PFSK-1 (cell line): ENCODE measurements at regions not wholly inside any gene's neighbourhood (a gene's known extent, or its start where the extent isn't known, plus 50 kb on each side); places are given as distances from the start of the nearest gene placed in this dataset.

ENCODE experiments used
- FOXP2 ChIP-seq: optimal IDR thresholded peaks from 2 replicates; pipeline ENCODE3; 2011; ENCODE audit warnings: borderline replicate concordance, control low read depth, inconsistent platforms; ENCODE audit not compliant: insufficient read depth; ENCODE audit errors: extremely low read length, extremely low read depth
- POLR2AphosphoS5 ChIP-seq: IDR thresholded peaks from 2 replicates; pipeline ENCODE4 v1.6.1; 2012; ENCODE audit warnings: low read depth, mild to moderate bottlenecking, control low read depth, low read length, moderate library complexity
- REST ChIP-seq, 2 experiments: IDR thresholded peaks; 2 replicates each; pipeline versions ENCODE4 v1.6.1 to v1.8.0; 2011 to 2012; ENCODE audit warnings: low read depth in 2 of 2, low read length in 2 of 2, control low read depth in 1 of 2, inconsistent platforms in 1 of 2, mild to moderate bottlenecking in 1 of 2, moderate library complexity in 1 of 2; ENCODE audit not compliant: insufficient read depth in 1 of 2
- SIN3A ChIP-seq: IDR thresholded peaks from 2 replicates; pipeline ENCODE4 v1.6.1; 2012; ENCODE audit warnings: mild to moderate bottlenecking, low read length, moderate library complexity, borderline replicate concordance; ENCODE audit not compliant: insufficient read depth
- TAF1 ChIP-seq: IDR thresholded peaks from 2 replicates; pipeline ENCODE4 v1.6.1; 2012; ENCODE audit warnings: low read length, control low read depth, borderline replicate concordance; ENCODE audit not compliant: insufficient read depth

- TF ChIP-seq TAF1 (no peak), REST (IDR thresholded peaks at IDR 0.05; ENCODE audit: insufficient read depth in 1 of 2, low read depth in 2 of 2, low read length in 2 of 2) (no peak), FOXP2 (no peak), POLR2AphosphoS5 (no peak), SIN3A (no peak)
Measured at GRCh38 chr14:27049701-27050100, 451.9 kb upstream of the NOVA1 start.

GRCh38 chr14:27050208-27050607 lies 452.4 kb upstream of the NOVA1 start:
- no peak for TF ChIP-seq SIN3A
- TF ChIP-seq REST (IDR thresholded peaks at IDR 0.05; ENCODE audit: insufficient read depth in 1 of 2, low read depth in 2 of 2, low read length in 2 of 2) = no peak
- no peak for TF ChIP-seq FOXP2
- no peak for TF ChIP-seq TAF1
- TF ChIP-seq POLR2AphosphoS5 = no peak

GRCh38 chr14:27056586-27056985 lies 458.8 kb upstream of the NOVA1 start:
- TF ChIP-seq SIN3A (no peak), FOXP2 (no peak), TAF1 (no peak), POLR2AphosphoS5 (no peak), REST (IDR thresholded peaks at IDR 0.05; ENCODE audit: insufficient read depth in 1 of 2, low read depth in 2 of 2, low read length in 2 of 2) (no peak)

GRCh38 chr14:27061299-27061698 lies 463.5 kb upstream of the NOVA1 start:
- no peak for TF ChIP-seq TAF1
- TF ChIP-seq SIN3A = no peak
- no peak for TF ChIP-seq REST (IDR thresholded peaks at IDR 0.05; ENCODE audit: insufficient read depth in 1 of 2, low read depth in 2 of 2, low read length in 2 of 2)
- TF ChIP-seq POLR2AphosphoS5 = no peak
- no peak for TF ChIP-seq FOXP2

GRCh38 chr14:27063959-27064358 lies 466.1 kb upstream of the NOVA1 start:
- TF ChIP-seq TAF1 = no peak
- TF ChIP-seq SIN3A = no peak
- TF ChIP-seq FOXP2 = no peak
- no peak for TF ChIP-seq REST (IDR thresholded peaks at IDR 0.05; ENCODE audit: insufficient read depth in 1 of 2, low read depth in 2 of 2, low read length in 2 of 2)
- TF ChIP-seq POLR2AphosphoS5 = no peak
